A673 (cell line): ENCODE measurements at regions not wholly inside any gene's neighbourhood (a gene's known extent, or its start where the extent isn't known, plus 50 kb on each side); places are given as distances from the start of the nearest gene placed in this dataset.

ENCODE experiments used
- EZH2 ChIP-seq: fragments of 200-600 bp; sonication (generic); IDR thresholded peaks from 2 replicates; pipeline ENCODE4 v1.6.1; 2017; ENCODE audit warnings: borderline replicate concordance, low read depth, mild to moderate bottlenecking, mixed read lengths, antibody characterized with exemption, low read length; ENCODE audit not compliant: poor library complexity, severe bottlenecking
- TF ChIP-seq, protein P1 (sequence below): fragments of 300-800, 200-600 bp; sonication (generic); conservative IDR thresholded peaks from 2 replicates; pipeline ENCODE4 v1.5.1; 2017; ENCODE audit warnings: low read depth, mild to moderate bottlenecking, antibody characterized with exemption, low read length, moderate library complexity, mixed read lengths

DNA sequence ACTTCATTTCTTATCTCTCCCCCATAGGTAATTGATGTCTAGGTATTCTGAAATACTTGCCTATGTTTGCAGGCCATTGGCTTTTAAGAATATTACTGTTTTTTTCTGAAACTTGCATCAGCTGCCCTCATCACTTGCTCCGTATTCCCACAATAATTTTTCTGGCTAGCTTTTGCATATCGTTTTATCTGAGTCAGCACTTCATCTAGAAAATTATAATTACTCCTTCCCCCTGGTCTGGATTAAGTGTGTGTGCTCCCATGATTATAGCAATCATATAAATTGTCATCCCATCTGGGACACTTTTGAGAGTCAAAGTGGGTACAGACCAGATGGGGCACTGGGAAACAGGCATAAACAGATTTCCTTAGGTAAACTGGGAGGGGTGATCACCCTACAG lies 583.2 kb upstream of the B3GALT2 start:
- TF ChIP-seq, protein P1, sequence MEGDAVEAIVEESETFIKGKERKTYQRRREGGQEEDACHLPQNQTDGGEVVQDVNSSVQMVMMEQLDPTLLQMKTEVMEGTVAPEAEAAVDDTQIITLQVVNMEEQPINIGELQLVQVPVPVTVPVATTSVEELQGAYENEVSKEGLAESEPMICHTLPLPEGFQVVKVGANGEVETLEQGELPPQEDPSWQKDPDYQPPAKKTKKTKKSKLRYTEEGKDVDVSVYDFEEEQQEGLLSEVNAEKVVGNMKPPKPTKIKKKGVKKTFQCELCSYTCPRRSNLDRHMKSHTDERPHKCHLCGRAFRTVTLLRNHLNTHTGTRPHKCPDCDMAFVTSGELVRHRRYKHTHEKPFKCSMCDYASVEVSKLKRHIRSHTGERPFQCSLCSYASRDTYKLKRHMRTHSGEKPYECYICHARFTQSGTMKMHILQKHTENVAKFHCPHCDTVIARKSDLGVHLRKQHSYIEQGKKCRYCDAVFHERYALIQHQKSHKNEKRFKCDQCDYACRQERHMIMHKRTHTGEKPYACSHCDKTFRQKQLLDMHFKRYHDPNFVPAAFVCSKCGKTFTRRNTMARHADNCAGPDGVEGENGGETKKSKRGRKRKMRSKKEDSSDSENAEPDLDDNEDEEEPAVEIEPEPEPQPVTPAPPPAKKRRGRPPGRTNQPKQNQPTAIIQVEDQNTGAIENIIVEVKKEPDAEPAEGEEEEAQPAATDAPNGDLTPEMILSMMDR: no peak
- no peak for TF ChIP-seq EZH2
